ENCODE measurements at regions not wholly inside any gene's neighbourhood (a gene's known extent, or its start where the extent isn't known, plus 50 kb on each side); places are given as distances from the start of the nearest gene placed in this dataset.

- H3K27me3 ChIP-seq = no peaks in the 10 kb centered on the region
- DNase-seq (no peak), ATAC-seq (no peak)
- intact Hi-C loops (cut with DNase I) = no loop called here
- no peaks in the 10 kb centered on the region for H3K36me3 ChIP-seq
- no peaks in the 10 kb centered on the region for H3K9me3 ChIP-seq
- no peak overlapping the region for H3K27ac ChIP-seq
- TF ChIP-seq CTCF (IDR thresholded peaks at IDR 0.05) = no peak
- no peaks in the 10 kb centered on the region for H3K4me1 ChIP-seq
- no peak overlapping the region for H3K4me3 ChIP-seq
Measured at GRCh38 chr4:32203340-32203739, 1483.2 kb downstream of the PCDH7 start.

DNA sequence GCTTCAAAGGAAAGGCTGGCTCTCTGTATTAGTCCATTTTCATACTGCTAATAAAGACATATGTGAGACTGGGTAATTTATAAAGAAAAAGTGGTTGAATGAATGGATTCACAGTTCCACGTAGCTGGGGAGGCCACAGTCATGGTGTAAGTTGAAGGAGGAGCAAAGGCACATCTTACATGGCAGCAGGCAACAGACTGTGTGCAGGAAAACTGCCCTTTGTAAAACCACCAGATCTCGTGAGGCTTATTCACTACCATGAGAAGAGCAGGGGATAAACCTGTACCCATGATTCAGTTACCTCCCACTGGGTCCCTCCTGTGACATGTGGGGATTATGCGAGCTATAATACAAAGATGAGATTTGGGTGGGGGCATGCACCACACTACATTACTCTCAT is 1486.6 kb downstream of the PCDH7 start:
- Histone ChIP-seq H3K27ac (no peak overlapping the region), H3K27me3 (no peaks in the 10 kb centered on the region), H3K36me3 (no peaks in the 10 kb centered on the region), H3K9me3 (no peaks in the 10 kb centered on the region), H3K4me3 (no peak overlapping the region), H3K4me1 (no peaks in the 10 kb centered on the region)
- TF ChIP-seq CTCF (IDR thresholded peaks at IDR 0.05) = no peak
- DNase-seq (no peak), ATAC-seq (no peak)
- intact Hi-C loops (cut with DNase I) = no loop called here

GRCh38 chr4:32207456-32207855 is 1487.3 kb downstream of the PCDH7 start:
- no peak for ATAC-seq
- Histone ChIP-seq H3K4me1 (no peaks in the 10 kb centered on the region), H3K9me3 (no peaks in the 10 kb centered on the region), H3K36me3 (no peaks in the 10 kb centered on the region), H3K27me3 (no peaks in the 10 kb centered on the region), H3K27ac (no peak overlapping the region), H3K4me3 (no peak overlapping the region)
- intact Hi-C loops (cut with DNase I) = no loop called here
- no peak for TF ChIP-seq CTCF (IDR thresholded peaks at IDR 0.05)
- DNase-seq = no peak

DNA sequence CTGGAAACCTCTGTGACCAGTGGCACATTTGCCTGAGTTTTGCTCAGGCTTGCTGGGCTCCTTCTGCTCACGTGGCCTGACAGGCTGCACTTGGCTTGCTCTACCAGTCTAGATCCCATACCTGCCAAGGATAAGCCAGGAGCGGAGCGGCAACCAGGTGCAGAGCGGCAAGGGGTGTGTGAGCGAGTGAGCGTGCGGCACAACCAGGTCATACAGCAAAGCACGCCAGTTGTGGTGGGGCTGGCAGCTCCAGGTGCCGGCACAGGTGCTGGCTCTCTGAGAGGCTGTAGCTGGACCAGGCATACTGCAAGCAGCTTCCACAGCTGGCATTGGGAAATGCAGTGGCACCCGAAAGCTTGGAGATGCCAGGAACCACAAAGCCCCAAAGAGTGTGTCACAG is 1495.1 kb downstream of the PCDH7 start:
- no peak for DNase-seq
- no peak overlapping the region for H3K4me3 ChIP-seq

GRCh38 chr4:32216502-32216901 is 1496.3 kb downstream of the PCDH7 start:
- Histone ChIP-seq H3K27ac (no peak overlapping the region), H3K36me3 (no peaks in the 10 kb centered on the region), H3K27me3 (no peaks in the 10 kb centered on the region), H3K4me3 (no peak overlapping the region), H3K9me3 (no peaks in the 10 kb centered on the region), H3K4me1 (no peaks in the 10 kb centered on the region)
- DNase-seq = no peak
- no peak for TF ChIP-seq CTCF (IDR thresholded peaks at IDR 0.05)
- intact Hi-C loops (cut with DNase I) = no loop called here
- no peak for ATAC-seq

More for the DNA sequence above, 1495.1 kb downstream of the PCDH7 start:
- Histone ChIP-seq H3K27ac (no peak overlapping the region), H3K9me3 (no peaks in the 10 kb centered on the region), H3K27me3 (no peaks in the 10 kb centered on the region), H3K36me3 (no peaks in the 10 kb centered on the region), H3K4me1 (no peaks in the 10 kb centered on the region)
- no peak for TF ChIP-seq CTCF (IDR thresholded peaks at IDR 0.05)
- no peak for ATAC-seq
- intact Hi-C loops (cut with DNase I) = no loop called here
